NT2/D1 (cell line): ENCODE measurements at regions not wholly inside any gene's neighbourhood (a gene's known extent, or its start where the extent isn't known, plus 50 kb on each side); places are given as distances from the start of the nearest gene placed in this dataset.

ENCODE experiments used
- DNase-seq: peaks from one replicate; pipeline ENCODE4 v3.0.0-alpha.2; 2011; ENCODE audit warnings: low read depth, low spot score
- H3K27me3 ChIP-seq: 2 replicates; pipeline ENCODE4 v1.6.0; 2011; ENCODE audit warnings: mild to moderate bottlenecking; ENCODE audit not compliant: insufficient read length, insufficient read depth
- H3K36me3 ChIP-seq: 2 replicates; pipeline ENCODE4 v1.6.1; 2011; ENCODE audit warnings: mild to moderate bottlenecking, low read length, mixed read lengths; ENCODE audit not compliant: insufficient read depth, insufficient read length
- H3K4me1 ChIP-seq: 2 replicates; pipeline ENCODE4 v1.5.1; 2011; ENCODE audit not compliant: insufficient read depth, insufficient read length
- H3K4me3 ChIP-seq: 2 replicates; pipeline ENCODE4 v1.5.1; 2011; ENCODE audit warnings: low read depth; ENCODE audit not compliant: insufficient read length
- H3K9ac ChIP-seq: 2 replicates; pipeline ENCODE4 v1.6.0; 2011; ENCODE audit warnings: low read depth; ENCODE audit not compliant: insufficient read length
- H3K9me3 ChIP-seq: 2 replicates; pipeline ENCODE4 v1.5.1; 2011; ENCODE audit warnings: mild to moderate bottlenecking, low read length; ENCODE audit not compliant: insufficient read depth
- SUZ12 ChIP-seq: IDR thresholded peaks from 2 replicates; pipeline ENCODE4 v1.6.1; 2011; ENCODE audit not compliant: insufficient read length, insufficient read depth; ENCODE audit errors: extremely low read depth
- YY1 ChIP-seq: IDR thresholded peaks from 2 replicates; pipeline ENCODE4 v1.6.1; 2011; ENCODE audit not compliant: insufficient read length, insufficient read depth
- ZNF274 ChIP-seq: IDR thresholded peaks from 2 replicates; pipeline ENCODE4 v1.6.1; 2011; ENCODE audit warnings: mild to moderate bottlenecking, low read depth, low read length

DNA sequence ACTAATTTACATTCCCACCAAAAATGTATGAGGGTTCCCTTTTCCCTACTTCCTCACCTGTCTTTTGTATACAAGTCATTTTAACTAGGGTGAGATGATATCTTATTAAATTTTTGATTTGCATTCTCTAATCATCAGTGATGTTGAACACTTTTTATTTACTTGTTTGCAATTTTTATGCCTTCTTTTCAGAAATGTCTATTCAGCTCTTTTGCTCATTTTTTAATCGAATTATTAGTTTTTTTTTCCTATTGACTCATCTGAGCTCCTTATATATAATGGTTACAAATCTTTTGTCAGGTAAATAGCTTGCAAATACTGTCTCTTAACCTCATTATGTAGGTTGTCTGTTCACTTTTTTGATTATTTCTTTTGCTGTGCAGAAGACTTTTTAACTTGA is 269.4 kb downstream of the CDH19 start:
- no peaks in the 10 kb centered on the region for H3K4me1 ChIP-seq
- H3K9ac ChIP-seq: no peak overlapping the region
- no peak overlapping the region for H3K4me3 ChIP-seq
- TF ChIP-seq ZNF274 (no peak), YY1 (no peak), SUZ12 (no peak)
- H3K9me3 ChIP-seq: no peaks in the 10 kb centered on the region
- H3K36me3 ChIP-seq: no peaks in the 10 kb centered on the region
- no peaks in the 10 kb centered on the region for H3K27me3 ChIP-seq
- DNase-seq: no peak

DNA sequence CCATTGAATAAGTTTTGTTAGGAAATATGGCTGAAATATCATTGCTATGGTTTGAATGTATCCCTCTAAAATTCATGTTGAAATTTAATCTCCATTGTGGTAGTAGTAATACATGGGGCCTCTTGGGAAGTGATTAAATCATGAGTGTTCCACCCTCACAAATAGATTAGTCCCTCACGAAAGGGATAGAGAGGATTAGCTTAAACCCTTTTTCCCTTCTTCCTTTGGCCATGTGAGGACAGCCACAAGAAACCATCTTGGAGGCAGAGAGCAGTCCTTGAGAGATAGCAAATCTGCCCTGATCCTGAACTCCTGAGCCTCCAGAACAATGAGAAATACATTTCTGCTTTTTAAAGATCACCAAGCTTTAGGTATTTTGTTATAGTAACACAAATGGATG is 274.2 kb downstream of the CDH19 start:
- H3K27me3 ChIP-seq: no peaks in the 10 kb centered on the region
- no peaks in the 10 kb centered on the region for H3K36me3 ChIP-seq
- no peak overlapping the region for H3K9ac ChIP-seq
- no peak overlapping the region for H3K4me3 ChIP-seq
- H3K4me1 ChIP-seq: no peaks in the 10 kb centered on the region
- no peak for DNase-seq
- TF ChIP-seq SUZ12 (no peak), YY1 (no peak), ZNF274 (no peak)
- no peaks in the 10 kb centered on the region for H3K9me3 ChIP-seq

DNA sequence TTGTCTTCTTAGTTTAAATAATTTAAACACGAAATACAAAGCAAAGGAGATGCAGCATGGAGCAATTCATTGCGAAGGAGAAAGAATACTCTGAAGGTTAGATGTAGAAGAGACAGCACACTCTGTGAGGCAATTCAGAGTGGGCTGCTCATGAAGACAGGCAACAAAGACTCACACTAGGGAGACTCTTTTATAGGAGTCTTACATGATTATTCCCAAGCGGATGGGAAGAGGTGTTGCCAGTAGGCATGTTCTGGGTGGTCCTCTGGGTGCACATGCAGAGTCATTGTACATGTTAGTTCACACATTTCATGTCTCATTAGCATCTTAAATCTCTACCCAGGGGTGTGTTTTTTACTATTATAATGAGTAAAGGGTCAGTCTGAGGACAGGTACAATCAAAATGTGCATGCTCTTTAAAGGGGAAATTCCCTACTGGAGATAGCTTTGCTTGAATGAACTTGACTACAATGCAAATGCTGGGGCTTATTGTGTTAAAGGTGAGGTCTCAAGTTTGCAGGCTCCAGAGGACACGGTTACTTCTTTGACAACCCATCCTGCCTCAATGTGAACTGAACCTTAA is 275.5 kb downstream of the CDH19 start:
- Histone ChIP-seq H3K9ac (no peak overlapping the region), H3K36me3 (no peaks in the 10 kb centered on the region), H3K4me1 (no peaks in the 10 kb centered on the region), H3K27me3 (no peaks in the 10 kb centered on the region), H3K4me3 (no peak overlapping the region), H3K9me3 (no peaks in the 10 kb centered on the region)
- TF ChIP-seq SUZ12 (no peak), ZNF274 (no peak), YY1 (no peak)
- DNase-seq: no peak

DNA sequence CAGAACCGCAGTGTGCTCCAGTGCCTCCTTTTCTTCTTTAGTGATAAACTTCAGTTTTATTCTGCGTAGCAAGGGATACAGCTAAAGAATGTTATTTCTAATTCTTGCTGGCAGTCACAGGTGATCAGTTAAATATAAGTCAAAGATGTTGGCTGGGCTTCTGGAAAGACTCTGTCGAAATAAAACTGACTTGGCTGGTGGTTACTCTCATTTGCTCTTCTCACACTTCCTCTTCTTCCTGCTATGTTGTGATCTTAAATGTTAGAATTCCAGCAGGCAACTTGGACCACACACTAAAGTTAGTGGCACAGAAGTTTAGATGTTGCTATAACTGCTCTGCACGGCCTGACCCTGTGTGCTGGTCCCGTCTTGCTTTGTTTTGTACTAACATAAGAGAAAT is 278.6 kb downstream of the CDH19 start:
- DNase-seq: no peak
- Histone ChIP-seq H3K36me3 (no peaks in the 10 kb centered on the region), H3K4me3 (no peak overlapping the region), H3K9ac (no peak overlapping the region), H3K9me3 (no peaks in the 10 kb centered on the region), H3K27me3 (no peaks in the 10 kb centered on the region), H3K4me1 (no peaks in the 10 kb centered on the region)
- TF ChIP-seq YY1: no peak
- TF ChIP-seq ZNF274: no peak
- no peak for TF ChIP-seq SUZ12

DNA sequence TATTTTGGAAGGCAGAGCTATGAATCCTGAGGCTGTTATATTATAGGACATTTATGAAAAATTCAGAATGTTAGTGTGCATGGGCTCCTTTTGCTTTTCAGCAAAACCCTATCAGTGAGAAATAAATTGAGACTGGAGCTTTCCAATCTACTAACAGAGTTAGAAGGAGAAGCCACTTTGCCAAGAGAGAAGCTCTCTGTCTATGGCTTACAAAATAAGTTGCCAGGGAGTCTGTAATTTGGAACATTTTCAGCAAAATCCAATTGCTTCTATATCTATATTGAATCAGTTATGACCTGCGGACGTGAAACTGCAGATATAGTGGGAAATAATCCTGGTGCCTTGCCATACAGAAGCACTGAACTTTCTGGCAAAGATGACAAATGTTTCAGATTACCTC is 279.3 kb downstream of the CDH19 start:
- H3K9ac ChIP-seq: no peak overlapping the region
- TF ChIP-seq ZNF274: no peak
- TF ChIP-seq YY1: no peak
- H3K4me3 ChIP-seq: no peak overlapping the region
- H3K36me3 ChIP-seq: no peaks in the 10 kb centered on the region
- H3K27me3 ChIP-seq: no peaks in the 10 kb centered on the region
- H3K9me3 ChIP-seq: no peaks in the 10 kb centered on the region
- no peak for DNase-seq
- no peaks in the 10 kb centered on the region for H3K4me1 ChIP-seq

DNA sequence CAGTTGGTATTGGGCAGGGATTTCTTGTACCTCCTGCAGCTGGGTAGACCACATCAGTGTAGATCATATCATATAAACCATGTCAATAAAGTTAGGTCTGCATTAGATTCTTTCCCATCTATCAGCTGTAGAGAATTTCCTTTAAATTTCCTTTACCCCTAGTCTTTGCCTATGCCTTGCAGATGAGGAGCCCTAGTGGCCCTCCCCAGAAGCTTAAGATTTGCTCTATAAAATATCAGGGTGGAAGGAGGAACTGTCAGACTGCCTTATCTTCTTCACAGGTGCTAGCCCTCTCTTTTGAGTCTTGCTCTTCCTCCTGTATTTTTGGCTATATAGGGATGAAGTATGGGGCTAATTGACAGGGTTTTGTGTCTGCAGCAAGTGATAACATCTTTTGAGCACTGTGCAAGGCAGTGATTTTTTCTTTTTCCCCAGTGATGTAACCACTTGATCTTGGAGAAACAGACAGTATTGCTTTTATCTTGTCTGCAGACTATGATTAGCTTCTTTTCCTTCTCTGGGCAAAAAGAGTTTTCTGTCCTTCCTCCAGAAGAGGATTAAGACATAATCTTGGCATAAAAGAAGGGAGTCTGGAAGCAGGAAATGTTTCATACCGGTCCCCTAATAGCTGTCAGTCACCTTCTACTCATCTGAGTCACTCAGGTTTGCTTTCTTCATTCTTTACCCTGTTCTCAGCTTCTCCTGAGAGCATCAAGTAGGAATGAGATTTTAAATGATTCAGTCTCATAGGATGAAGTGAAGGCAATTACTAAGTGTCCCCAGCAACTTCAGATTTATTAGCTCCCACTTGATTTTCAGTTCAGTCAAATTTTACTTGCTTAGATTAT is 286.4 kb downstream of the CDH19 start:
- TF ChIP-seq SUZ12 (no peak), ZNF274 (no peak), YY1 (no peak)
- DNase-seq: no peak
- Histone ChIP-seq H3K9me3 (no peaks in the 10 kb centered on the region), H3K36me3 (no peaks in the 10 kb centered on the region), H3K4me3 (no peak overlapping the region), H3K27me3 (no peaks in the 10 kb centered on the region), H3K9ac (no peak overlapping the region), H3K4me1 (no peaks in the 10 kb centered on the region)

DNA sequence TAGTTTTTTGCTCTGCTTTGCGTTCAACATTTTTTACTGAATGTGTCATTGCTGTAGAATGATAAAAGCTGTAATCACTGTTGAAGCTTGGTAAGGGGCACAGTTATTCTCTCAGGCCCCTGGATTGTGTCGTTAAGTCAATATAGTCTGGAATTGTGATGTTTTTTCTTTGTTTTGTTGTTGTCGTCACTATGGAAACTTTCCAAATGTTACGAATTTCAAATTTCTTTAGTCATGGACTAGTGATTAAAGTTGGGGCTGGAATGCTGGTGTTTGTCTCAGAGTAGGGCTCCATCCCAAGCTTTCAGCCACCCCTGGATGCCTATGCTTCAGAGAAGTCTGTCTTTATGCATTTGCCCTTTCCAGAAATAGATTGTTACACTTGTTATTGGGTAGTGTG is 287.2 kb downstream of the CDH19 start:
- Histone ChIP-seq H3K36me3 (no peaks in the 10 kb centered on the region), H3K9me3 (no peaks in the 10 kb centered on the region), H3K4me1 (no peaks in the 10 kb centered on the region), H3K4me3 (no peak overlapping the region), H3K9ac (no peak overlapping the region), H3K27me3 (no peaks in the 10 kb centered on the region)
- no peak for TF ChIP-seq SUZ12
- peak; percentile 40 for DNase-seq
